Pons (tissue), 1 donor: ENCODE measurements at regions not wholly inside any gene's neighbourhood (a gene's known extent, or its start where the extent isn't known, plus 50 kb on each side); places are given as distances from the start of the nearest gene placed in this dataset.
A peak's percentile ranks its signal among the peaks of the same experiment; 100 is the strongest.
"Not testable (repeated sequence)": the region's sequence is repeated elsewhere in the genome, so short reads cannot be mapped to it uniquely, and the experiment has no call there.

Experiments
- DNase-seq: peaks from one replicate; pipeline ENCODE4 v3.0.0-alpha.2; 2016; ENCODE audit warnings: low spot score

DNA sequence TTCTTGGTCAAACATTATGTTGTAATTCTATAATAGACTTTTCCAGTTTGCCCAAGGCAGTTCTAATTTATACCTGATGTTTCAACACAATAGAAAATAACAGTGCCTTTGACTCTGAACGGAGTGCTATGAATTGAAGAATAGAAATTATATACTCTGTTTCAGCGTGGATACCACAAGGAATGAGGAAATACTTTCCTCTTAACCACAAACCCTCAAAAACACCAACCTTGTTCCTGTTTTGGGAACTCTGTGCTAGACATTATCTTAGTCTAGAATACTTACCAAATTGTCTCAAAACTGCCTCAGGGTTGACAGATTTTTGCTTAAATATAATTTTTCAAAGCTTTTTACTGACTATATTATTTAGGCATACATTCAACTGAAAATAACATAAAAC, 1629.3 kb downstream of the MRPL39 start:
- DNase-seq, result peak; percentile 4

DNA sequence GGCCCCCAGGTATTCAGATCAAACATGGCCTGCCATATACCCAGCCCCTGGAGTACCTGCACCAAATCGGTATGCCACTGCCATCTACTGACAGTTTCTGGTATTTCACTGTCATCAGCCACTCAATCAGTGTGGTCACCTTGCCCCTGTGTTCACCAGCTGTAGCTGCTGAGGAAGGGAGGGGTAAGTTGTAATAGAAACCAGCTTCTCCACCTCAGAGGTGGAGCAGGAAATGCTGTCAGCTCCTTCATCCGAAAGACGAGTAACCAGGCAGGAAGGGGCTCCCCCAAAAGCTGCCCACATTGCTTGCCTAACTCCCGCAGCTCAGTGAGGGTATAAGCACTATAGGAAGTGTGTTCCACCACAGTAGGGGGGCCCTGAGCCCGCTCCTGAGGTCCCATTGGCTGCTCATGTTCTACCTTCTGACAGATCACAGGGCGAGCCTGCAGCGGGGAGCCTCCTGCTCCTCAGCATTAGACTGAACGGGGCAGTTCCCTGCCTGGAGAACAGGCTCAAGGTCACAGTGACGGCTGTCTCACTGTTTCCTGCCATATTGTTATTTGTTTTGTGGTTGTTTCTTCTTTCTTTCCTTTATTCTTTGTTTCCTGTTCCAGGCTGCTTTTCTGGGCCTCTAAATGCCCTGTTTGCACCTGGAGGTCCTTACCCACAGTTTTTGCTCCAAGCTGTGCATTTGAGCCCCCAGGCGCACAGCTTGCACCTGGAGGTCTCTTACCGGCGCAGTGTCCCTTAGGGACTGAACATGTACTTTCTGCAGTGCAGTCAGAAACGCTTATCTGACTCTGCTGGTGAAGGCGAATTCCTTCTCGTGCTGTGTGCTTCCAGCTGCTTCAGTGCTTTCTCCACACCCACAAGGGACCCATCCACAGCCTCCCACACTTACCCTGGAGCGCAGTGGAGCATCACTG, 1638.3 kb downstream of the MRPL39 start:
- DNase-seq, result no peak

- no peak for DNase-seq
These were observed 1639.3 kb downstream of the MRPL39 start for GRCh38 chr21:23968008-23968407.

GRCh38 chr21:23963454-23963853, 1643.8 kb downstream of the MRPL39 start:
- no peak for DNase-seq

- no peak for DNase-seq
These were observed 1646.5 kb downstream of the MRPL39 start for GRCh38 chr21:23960769-23961168.

- DNase-seq, result no peak
These were observed 1652.0 kb downstream of the MRPL39 start for GRCh38 chr21:23955135-23955843.

DNA sequence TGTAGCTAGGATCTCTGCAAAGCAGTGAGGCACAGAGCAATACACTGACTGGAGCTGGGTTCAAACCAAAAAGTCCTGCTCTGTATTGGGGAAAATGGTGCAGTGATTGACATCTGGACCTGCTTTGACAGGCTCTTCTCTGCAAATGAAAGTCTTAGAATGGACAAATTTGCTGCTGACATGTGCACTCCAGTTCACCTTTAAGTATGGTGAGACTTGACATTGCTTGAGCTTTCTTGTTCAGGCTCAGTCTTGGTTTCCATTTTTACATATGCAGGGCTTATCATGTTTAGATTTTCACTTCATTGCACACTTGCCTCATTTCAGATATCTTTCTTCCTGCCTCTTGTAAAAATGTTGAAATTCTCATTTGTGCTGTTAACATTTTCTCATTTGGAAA, 1655.0 kb downstream of the MRPL39 start:
- DNase-seq, result no peak

DNA sequence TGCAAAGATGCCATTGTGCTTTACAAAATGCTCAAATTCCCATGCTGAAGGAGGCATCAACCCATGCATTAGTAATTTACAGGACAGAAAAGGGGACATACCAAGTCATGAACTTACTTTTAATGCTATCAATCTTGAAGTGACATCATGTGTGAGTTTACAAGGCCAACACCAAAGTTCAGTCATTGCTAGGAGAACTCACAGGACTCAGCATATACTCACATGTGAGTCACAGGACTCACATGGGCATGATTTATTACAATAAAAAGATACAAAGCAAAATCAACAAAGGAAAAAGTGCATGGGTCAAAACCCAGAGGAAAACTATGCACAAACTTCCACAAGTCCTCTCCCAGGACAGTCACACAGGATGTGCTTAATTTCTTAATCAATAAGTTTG, 1656.0 kb downstream of the MRPL39 start:
- no peak for DNase-seq

DNA sequence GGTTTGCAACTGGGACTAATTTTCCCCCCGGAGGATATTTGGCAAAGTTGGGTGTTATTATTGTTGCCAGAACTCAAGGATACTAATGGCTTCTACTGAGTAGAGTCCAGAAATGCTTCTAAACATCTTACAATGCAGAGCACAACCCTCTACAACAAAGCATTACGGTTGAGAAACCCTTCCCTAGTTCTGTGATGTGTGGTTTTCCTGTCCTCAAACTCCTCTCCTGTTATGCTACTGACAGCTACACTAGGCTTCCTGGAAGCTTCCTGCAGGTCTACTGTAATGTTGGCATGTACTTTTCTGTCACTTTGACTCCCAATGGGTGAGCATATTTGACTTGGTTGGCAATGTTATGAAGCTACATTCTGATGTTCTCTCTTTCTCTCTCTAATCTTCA, 1656.9 kb downstream of the MRPL39 start:
- DNase-seq, result no peak

- DNase-seq, result no peak
These were observed 1657.8 kb downstream of the MRPL39 start for GRCh38 chr21:23949493-23949892.

GRCh38 chr21:23939369-23940065, 1667.8 kb downstream of the MRPL39 start:
- DNase-seq, result no peak

GRCh38 chr21:23936991-23937390, 1670.3 kb downstream of the MRPL39 start:
- DNase-seq, result no peak

DNA sequence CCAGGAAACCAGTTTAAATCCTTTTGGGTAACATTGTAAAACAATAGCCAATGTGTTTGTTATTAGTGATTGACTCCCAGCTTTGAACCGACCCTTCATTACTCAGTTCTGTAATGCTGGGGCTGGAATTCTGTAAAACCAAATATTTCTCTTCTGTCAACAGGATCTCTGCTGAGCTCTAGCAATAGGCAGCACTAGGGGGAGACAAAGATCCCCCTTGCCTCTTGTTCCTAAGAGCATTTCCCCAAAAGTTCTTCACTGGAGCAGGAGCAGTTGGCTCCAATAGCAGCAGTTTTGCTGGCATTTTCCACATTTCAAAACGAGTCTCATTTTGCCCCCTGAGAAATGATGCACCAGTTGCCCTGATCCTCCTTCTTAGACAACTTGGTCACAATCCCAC, 1671.1 kb downstream of the MRPL39 start:
- peak; percentile 60 for DNase-seq

- no peak for DNase-seq
These were observed 1676.7 kb downstream of the MRPL39 start for GRCh38 chr21:23930565-23930964.

GRCh38 chr21:23926430-23926829, 1680.9 kb downstream of the MRPL39 start:
- not testable (repeated sequence) for DNase-seq

GRCh38 chr21:23921670-23922418, 1685.4 kb downstream of the MRPL39 start:
- DNase-seq, result no peak

DNA sequence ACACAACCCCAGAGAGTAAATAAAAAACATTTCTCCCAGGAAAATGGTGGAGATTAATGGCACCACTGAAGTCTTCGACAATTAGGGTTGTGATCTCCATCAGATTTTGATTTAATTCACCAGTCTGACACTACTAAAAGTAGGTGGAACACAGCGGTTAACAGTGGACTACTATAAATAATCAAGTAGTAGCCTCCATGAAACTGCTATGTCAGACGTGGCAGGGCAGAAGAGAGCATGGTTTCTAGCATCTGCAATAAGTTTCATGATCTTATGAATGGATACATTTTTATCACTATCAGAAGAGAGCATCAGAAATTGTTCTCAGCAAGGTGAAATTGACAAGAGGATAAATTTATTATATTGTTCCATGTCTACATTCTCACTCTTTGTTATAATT, 1706.6 kb downstream of the MRPL39 start:
- DNase-seq, result no peak

DNA sequence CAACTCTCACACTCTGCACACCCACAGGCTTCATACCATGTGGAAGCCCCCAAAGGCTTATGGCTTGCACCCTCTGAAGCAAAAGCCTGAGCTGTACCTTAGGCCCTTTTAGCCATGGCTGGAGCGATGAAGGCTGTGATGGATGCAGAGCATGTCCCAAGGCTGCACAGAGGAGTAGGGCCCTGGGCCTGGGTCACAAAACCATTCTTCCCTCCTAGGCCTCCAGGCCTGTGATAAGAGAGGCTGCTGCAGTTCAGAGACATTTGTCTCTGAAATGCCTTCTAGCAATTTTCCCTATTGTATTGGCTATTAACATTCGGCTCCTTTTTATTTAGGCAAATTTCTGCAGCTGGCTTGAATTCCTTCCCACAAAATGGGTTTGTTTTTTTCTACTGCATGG, 1707.7 kb downstream of the MRPL39 start:
- DNase-seq, result no peak

GRCh38 chr21:23890652-23891051, 1716.6 kb downstream of the MRPL39 start:
- DNase-seq, result no peak

- no peak for DNase-seq
These were observed 1719.5 kb downstream of the MRPL39 start for GRCh38 chr21:23887725-23888306.
